B cell (primary cell): ENCODE measurements at regions not wholly inside any gene's neighbourhood (a gene's known extent, or its start where the extent isn't known, plus 50 kb on each side); places are given as distances from the start of the nearest gene placed in this dataset.

Source experiments
- CTCF ChIP-seq: fragments of 200-600 bp; IDR thresholded peaks from one replicate; pipeline ENCODE4 v1.8.0; 2022; ENCODE audit warnings: antibody characterized with exemption, mild to moderate bottlenecking
- EZH2 ChIP-seq: IDR thresholded peaks from 2 replicates; pipeline ENCODE4 v1.6.1; 2012; ENCODE audit warnings: borderline replicate concordance, low read depth, mild to moderate bottlenecking, moderate library complexity, low read length; ENCODE audit not compliant: insufficient read depth, poor library complexity, severe bottlenecking

- TF ChIP-seq CTCF (no peak), EZH2 (no peak)
Observed at GRCh38 chr2:189954989-189955388, 107.5 kb downstream of the MSTN start.
